NOMO-1 (cell line): ENCODE measurements at regions not wholly inside any gene's neighbourhood (a gene's known extent, or its start where the extent isn't known, plus 50 kb on each side); places are given as distances from the start of the nearest gene placed in this dataset.
"Not testable (repeated sequence)": the region's sequence is repeated elsewhere in the genome, so short reads cannot be mapped to it uniquely, and the experiment has no call there.

ENCODE experiments used
- DNase-seq, 2 experiments: peaks; one replicate each; lab custom pipeline; 2025; ENCODE audit not compliant: unreplicated experiment in 2 of 2; lab: John Stamatoyannopoulos, UW

- DNase-seq = no peak
Measured at GRCh38 chr5:25570067-25570583, 925.3 kb upstream of the CDH10 start.

DNA sequence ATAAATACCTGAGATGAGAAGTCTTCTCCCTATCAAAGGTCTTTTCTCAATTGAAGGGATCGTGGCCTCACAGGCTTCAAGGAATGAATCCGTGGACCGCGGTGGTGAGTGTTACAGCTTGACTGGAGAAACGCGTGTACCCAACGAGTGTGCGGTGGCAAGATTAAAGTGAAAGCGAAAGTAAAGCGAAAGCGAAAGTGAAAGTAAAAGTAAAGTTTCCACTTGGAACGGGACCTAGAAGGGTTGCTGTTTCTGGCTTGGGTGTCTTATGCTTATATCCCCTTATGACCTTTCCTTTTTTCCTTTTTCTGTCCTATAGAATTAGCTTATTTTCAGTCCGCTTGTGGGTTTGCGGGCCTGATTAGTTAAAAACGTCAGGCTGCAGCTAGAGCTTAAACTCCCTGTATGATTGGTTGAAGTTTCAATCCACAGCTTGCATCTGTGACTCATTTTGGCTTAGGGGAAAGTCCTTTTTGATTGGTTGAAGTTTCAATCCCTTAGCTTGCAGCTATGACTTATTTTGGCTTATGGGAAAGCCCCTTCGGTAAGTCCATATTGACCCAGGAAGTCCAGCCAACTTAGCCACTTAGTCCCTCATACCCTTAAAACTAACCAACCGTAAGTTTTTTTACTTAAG, 924.3 kb upstream of the CDH10 start:
- DNase-seq = no peak

DNA sequence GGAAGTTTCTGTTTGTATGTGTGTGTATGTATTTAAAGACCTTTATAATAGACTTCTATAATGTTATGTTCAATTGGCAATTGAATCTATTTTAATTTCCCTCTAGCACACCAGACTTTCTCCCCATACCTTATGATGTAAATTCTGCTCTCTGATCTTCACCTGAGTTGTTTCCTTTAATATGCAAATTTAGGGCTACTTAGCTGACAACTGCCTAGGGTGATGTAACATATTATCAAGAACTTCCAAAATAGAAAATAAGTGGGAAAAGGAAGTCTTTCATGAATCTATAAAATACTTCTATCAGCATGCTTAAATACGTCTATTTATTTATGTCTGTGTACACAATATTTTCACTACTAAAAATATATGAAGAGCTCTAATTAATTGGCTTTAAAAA, 923.5 kb upstream of the CDH10 start:
- no peak for DNase-seq

DNA sequence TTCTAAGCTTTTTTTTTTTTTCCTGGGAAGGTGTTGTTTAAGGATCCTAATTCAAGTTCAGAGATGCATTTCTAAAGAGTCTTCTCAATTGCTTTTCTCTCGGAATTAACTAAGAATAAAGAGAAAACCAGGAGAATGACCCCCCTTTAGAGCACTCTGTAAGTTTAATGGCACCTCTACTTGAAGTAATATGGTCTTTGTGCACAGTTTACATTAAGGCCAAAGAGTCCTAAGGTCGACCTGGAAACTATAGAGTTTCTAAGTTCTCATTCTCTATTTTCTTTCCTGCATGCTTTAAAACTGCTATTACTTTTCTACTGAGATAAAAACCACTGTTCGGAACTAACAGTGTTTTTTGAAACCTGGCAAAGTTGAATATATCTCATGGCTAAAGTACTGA, 923.1 kb upstream of the CDH10 start:
- DNase-seq = no peak

DNA sequence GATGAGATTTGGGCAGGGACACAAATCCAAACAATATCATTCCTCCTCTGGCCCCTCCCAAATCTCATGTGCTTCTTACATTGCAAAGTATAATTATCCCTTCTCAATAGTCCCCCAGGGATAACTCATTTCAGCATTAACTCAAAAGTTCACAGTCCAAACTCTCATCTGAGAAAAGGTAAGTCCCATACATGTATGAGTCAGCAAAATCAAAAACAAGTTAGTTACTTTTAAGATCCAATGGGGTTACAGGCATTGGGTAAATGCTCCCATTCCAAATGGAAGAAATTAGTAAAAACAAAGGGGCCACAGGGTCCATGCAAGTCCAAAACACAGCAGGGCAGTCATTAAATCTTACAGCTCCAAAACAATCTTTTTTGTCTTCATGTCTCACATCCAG, 917.9 kb upstream of the CDH10 start:
- DNase-seq = no peak

GRCh38 chr5:25554077-25554476, 909.3 kb upstream of the CDH10 start:
- no peak for DNase-seq

DNA sequence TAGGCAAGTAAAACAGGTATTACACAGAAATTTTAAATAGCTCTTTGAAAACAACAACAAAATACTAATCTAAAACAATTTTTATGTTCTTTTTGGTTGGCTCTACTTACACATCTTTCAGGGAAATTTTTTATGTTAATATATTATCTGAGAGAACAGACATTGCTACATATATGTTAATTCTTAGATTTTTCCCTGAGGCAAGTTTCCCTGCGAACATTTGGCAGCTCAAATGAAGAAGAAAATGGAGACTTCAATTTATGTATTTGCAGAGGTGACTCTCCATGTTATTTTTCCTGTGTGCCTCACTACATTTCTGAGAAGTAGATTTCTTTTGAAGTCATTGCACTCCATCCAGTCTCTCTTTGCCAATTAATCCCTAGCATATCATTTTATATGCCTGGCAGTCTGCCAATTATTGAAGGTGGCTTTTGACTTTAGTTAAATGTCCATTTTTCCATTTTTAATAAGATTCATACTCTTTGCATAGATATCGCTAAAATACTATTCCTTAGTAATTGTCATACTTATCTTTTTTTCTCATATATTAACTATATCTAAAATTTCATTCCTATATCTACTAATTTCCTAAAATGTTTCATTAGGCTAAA, 908.2 kb upstream of the CDH10 start:
- DNase-seq = no peak

GRCh38 chr5:25550793-25551192, 906.0 kb upstream of the CDH10 start:
- DNase-seq = no peak

- DNase-seq = peak; percentile 39 to 68
Measured at GRCh38 chr5:25544652-25545249, 900.0 kb upstream of the CDH10 start.

DNA sequence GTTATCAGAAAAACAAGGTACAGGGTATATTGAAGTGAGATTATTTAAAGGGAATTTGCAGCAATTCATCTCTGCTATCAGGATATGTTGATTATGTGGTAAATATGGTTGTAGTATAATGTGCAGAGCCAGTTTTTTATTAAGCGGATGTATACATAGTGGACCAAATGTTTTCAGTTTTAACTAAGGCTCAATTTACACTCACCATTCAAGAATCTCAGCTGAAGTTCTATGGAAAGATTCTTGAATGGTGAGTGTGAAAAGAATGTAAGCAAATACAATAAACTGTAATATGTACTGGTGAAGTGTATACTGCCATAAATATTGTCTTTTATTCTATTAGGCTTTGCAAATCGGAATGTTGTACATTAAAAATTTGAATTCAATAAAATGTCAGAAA, 895.9 kb upstream of the CDH10 start:
- no peak for DNase-seq

DNA sequence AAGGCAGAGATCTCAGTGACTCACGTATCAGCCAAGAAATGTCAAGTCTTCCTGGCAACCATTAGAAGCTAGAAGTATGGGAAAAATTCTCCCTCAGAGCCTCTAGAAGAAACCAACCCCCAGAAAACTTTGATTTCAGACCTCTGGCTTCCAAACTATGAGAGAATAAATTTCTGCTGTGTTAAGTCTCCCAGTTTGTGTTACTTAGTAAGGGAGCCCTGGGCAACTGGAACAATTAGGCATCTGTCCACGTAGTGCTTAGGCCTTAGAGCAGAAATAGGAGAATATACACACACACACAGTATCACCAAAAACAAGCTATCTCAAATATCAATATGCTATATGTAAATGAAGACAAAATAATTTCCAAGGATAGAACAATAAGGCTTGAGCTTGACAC, 894.8 kb upstream of the CDH10 start:
- DNase-seq = no peak

- not testable (repeated sequence) for DNase-seq
Measured at GRCh38 chr5:25536461-25536860, 891.7 kb upstream of the CDH10 start.

GRCh38 chr5:25516141-25516540, 871.4 kb upstream of the CDH10 start:
- DNase-seq = no peak

- DNase-seq = no peak
Measured at GRCh38 chr5:25515525-25515924, 870.7 kb upstream of the CDH10 start.

- DNase-seq = not testable (repeated sequence)
Measured at GRCh38 chr5:25510692-25511091, 865.9 kb upstream of the CDH10 start.

GRCh38 chr5:25508011-25508410, 863.2 kb upstream of the CDH10 start:
- not testable (repeated sequence) for DNase-seq

DNA sequence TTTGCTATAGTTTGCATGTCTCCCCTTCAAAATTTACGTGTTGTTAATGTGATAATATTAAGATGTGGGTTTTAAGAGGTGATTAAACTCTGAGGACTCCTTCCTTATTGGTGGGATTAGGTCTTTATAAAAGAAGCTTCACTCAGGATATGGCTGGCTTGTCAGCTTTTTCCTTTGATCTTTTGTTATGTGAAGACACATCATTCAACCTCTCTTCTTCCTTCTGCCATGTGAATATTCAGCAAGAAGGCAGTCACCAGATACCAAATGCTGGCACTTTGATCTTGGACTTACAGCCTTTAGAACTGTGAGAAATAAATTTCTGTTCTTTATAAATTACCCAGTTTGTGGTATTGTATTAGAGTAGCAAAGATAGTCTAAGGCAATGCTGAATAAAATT, 855.9 kb upstream of the CDH10 start:
- no peak for DNase-seq

- peak; percentile 71 to 97 for DNase-seq
Measured at GRCh38 chr5:25489834-25490538, 845.2 kb upstream of the CDH10 start.

- DNase-seq = peak in 1 of 2 experiments; percentile 87
Measured at GRCh38 chr5:25488119-25488518, 843.3 kb upstream of the CDH10 start.

DNA sequence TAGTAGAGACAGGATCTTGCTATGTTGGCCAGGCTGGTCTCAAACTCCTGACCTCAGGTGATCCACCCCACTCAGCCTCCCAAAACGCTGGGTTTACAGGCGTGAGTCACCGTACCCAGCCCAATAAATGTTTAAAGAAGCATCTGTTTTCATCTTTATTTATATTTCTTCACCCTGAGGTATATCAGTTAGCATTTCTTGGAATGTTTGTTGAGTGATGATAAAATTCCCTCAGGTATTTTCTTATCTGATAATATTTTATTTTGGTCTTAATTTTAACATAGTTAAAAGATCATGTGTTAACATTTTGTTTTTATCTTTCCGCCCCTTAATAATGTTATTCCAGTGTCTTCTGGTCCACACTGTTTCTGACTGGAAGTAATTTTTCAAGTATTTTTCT, 839.6 kb upstream of the CDH10 start:
- DNase-seq = no peak

DNA sequence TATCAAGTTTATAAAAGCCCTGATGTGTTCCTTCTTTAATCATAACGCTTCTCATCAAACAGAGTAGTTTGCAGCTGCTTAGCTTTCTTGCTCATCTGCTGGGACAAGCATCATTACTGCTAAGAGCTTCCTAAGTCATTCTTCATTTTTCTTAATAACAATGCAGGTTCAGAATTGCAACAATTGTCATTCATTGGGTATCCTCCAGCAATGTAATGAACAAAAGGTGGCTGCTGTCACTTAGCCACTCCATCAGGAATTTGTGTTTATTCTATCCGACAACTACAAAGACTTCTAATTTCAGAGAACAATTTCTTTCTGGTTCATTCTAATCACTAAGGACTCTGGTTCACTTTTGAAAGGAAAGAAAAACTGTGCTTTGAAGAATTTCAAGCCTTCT, 836.7 kb upstream of the CDH10 start:
- no peak for DNase-seq

- no peak for DNase-seq
Measured at GRCh38 chr5:25459082-25459481, 814.3 kb upstream of the CDH10 start.
